A549 (cell line): ENCODE measurements at regions not wholly inside any gene's neighbourhood (a gene's known extent, or its start where the extent isn't known, plus 50 kb on each side); places are given as distances from the start of the nearest gene placed in this dataset.

Experiments
- ATAC-seq, 2 experiments: fragments of 200-7000 bp in 1 of 2; fragments of >200 bp in 1 of 2; cut with Nextera tagmentation in 1 of 2; cut with Tn5 transposase in 1 of 2; 3 replicates each; pipeline versions ENCODE4 v1.8.0 to v1.9.1; 2018 to 2020; ENCODE audit warnings: mild to moderate bottlenecking in 1 of 2, moderate library complexity in 1 of 2
- CTCF ChIA-PET: fragments of 300-600 bp; sonication (Branson Sonifier 250); formaldehyde crosslinking; extraction: SDS; loops from one replicate; lab custom pipeline; 2021; ENCODE audit warnings: antibody characterized with exemption, inconsistent platforms; lab: Yijun Ruan, JAX
- POLR2A ChIA-PET: fragments of 350-600 bp; formaldehyde crosslinking; extraction: SDS; loops from one replicate; lab custom pipeline; 2021; ENCODE audit warnings: antibody characterized with exemption, inconsistent platforms; lab: Yijun Ruan, JAX
- DNase-seq, 2 experiments: peaks; one replicate each; pipeline versions ENCODE4 v3.0.0 to v3.0.0-alpha.2; 2011 to 2016; ENCODE audit warnings: low read depth in 1 of 2, low spot score in 1 of 2
- FAIRE-seq: peaks from 2 replicates; lab custom pipeline; 2011; peaks lifted over from hg19 to GRCh38; lab: Jason Lieb, UNC
- H3K27ac ChIP-seq, 2 experiments: fragments of >200 bp; sonication (Bioruptor Twin); formaldehyde crosslinking; 3 replicates each; pipeline ENCODE4 v1.5.1; 2016 to 2017
- H3K4me1 ChIP-seq: fragments of >200 bp; sonication (Bioruptor Twin); formaldehyde crosslinking; 3 replicates; pipeline ENCODE4 v1.6.1; 2016
- H3K4me2 ChIP-seq: fragments of >200 bp; sonication (Bioruptor Twin); formaldehyde crosslinking; 3 replicates; pipeline ENCODE4 v1.6.1; 2016
- H3K4me3 ChIP-seq: fragments of >200 bp; sonication (Bioruptor Twin); formaldehyde crosslinking; 3 replicates; pipeline ENCODE4 v1.5.1; 2016
- H3K9me3 ChIP-seq: fragments of >200 bp; sonication (Bioruptor Twin); formaldehyde crosslinking; 3 replicates; pipeline ENCODE4 v1.6.1; 2016
- CBX2 ChIP-seq: fragments of 200-600 bp; sonication (generic); IDR thresholded peaks from 2 replicates; pipeline ENCODE4 v1.6.1; 2016; ENCODE audit warnings: low read depth, mild to moderate bottlenecking, borderline replicate concordance
- FOSL2 ChIP-seq, 2 experiments: fragments of 450-650 bp in 1 of 2; fragments of >200 bp in 1 of 2; sonication (Bioruptor Twin) in 1 of 2; formaldehyde crosslinking; IDR thresholded peaks; 2 replicates each; pipeline versions ENCODE4 v1.5.0 to v1.6.1; 2016 to 2020; ENCODE audit warnings: mild to moderate bottlenecking in 1 of 2, moderate library complexity in 1 of 2
- MAFK ChIP-seq: fragments of 450-650 bp; IDR thresholded peaks from 2 replicates; pipeline ENCODE4 v1.6.1; 2014; ENCODE audit not compliant: partially characterized antibody
- MYC ChIP-seq: IDR thresholded peaks from 2 replicates; pipeline ENCODE4 v1.6.1; 2012; ENCODE audit warnings: mild to moderate bottlenecking, inconsistent platforms, low read length, improper control_type of control experiment, borderline replicate concordance
- PHF8 ChIP-seq: fragments of 200-600 bp; sonication (generic); IDR thresholded peaks from 2 replicates; pipeline ENCODE4 v1.6.1; 2016; ENCODE audit warnings: low read depth, mild to moderate bottlenecking, antibody characterized with exemption, moderate library complexity, borderline replicate concordance
- POLR2A ChIP-seq: IDR thresholded peaks from 2 replicates; pipeline ENCODE4 v1.6.1; 2012; ENCODE audit warnings: mild to moderate bottlenecking, low read length
- SMC3 ChIP-seq: fragments of >200 bp; sonication (Bioruptor Twin); formaldehyde crosslinking; IDR thresholded peaks from 3 replicates; pipeline ENCODE4 v1.6.1; 2018; ENCODE audit warnings: inconsistent platforms
- SREBF2 ChIP-seq: fragments of 450-650 bp; IDR thresholded peaks from 2 replicates; pipeline ENCODE4 v1.6.1; 2014; ENCODE audit warnings: mild to moderate bottlenecking, moderate library complexity
- ZFP36 ChIP-seq: fragments of 450-650 bp; IDR thresholded peaks from 2 replicates; pipeline ENCODE4 v1.6.1; 2014; ENCODE audit warnings: borderline replicate concordance; ENCODE audit not compliant: partially characterized antibody
- ZSCAN20 ChIP-seq: fragments of 250-450 bp; sonication (Bioruptor Pico); IDR thresholded peaks from 2 replicates; pipeline ENCODE4 v1.8.0; 2022; ENCODE audit warnings: mild to moderate bottlenecking, moderate library complexity
- WGBS: methylation state at CpG from one replicate; pipeline ENCODE4 v1.1.6; 2017; ENCODE audit errors: missing lambda C conversion rate; 5-methylcytosine and 5-hydroxymethylcytosine counted together
- TF ChIP-seq, protein P1 (sequence below): fragments of 450-650 bp; IDR thresholded peaks from 2 replicates; pipeline ENCODE4 v1.6.1; 2014; ENCODE audit warnings: antibody characterized with exemption
- TF ChIP-seq, protein P2 (sequence below): IDR thresholded peaks from 2 replicates; pipeline ENCODE4 v1.6.1; 2012; ENCODE audit warnings: low read depth, borderline replicate concordance
- TF ChIP-seq, protein P3 (sequence below): fragments of 250-450 bp; sonication (Bioruptor Pico); IDR thresholded peaks from 2 replicates; pipeline ENCODE4 v1.5.0; 2021; ENCODE audit warnings: mild to moderate bottlenecking, moderate library complexity, borderline replicate concordance
- TF ChIP-seq, protein P4 (sequence below): fragments of 150-350 bp; IDR thresholded peaks from 2 replicates; pipeline ENCODE4 v1.6.1; 2014; ENCODE audit warnings: low read depth, mild to moderate bottlenecking, low read length
- TF ChIP-seq, protein P5 (sequence below): fragments of 250-450 bp; sonication (Bioruptor Pico); IDR thresholded peaks from 2 replicates; pipeline ENCODE4 v1.5.0; 2020; ENCODE audit warnings: low read depth, mild to moderate bottlenecking, moderate library complexity
- TF ChIP-seq, protein P6 (sequence below): fragments of >200 bp; sonication (Bioruptor Twin); formaldehyde crosslinking; IDR thresholded peaks from 3 replicates; pipeline ENCODE4 v1.5.1; 2016

DNA sequence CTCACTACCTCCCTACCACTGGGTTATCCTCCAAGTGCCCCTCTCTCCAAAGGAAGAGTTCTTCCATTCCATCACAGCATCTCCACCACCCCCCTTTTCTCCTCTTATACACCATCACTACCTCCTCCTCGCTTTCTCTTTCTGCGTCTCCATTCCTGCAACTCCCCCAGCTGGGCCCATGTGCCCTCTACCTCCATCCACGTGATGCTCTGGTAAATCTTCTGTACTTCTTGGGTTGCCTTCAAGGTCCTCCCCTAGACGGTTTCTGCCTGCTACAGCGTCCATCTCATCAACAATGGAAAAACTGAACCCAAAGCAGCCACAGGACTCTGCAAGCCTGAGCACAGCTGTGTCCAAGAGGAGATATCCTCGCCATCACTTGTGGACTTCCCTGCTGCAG is 129.5 kb upstream of the SLCO3A1 start (continued):
- TF ChIP-seq, protein P1, sequence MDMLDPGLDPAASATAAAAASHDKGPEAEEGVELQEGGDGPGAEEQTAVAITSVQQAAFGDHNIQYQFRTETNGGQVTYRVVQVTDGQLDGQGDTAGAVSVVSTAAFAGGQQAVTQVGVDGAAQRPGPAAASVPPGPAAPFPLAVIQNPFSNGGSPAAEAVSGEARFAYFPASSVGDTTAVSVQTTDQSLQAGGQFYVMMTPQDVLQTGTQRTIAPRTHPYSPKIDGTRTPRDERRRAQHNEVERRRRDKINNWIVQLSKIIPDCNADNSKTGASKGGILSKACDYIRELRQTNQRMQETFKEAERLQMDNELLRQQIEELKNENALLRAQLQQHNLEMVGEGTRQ: no peak
- TF ChIP-seq, protein P2, sequence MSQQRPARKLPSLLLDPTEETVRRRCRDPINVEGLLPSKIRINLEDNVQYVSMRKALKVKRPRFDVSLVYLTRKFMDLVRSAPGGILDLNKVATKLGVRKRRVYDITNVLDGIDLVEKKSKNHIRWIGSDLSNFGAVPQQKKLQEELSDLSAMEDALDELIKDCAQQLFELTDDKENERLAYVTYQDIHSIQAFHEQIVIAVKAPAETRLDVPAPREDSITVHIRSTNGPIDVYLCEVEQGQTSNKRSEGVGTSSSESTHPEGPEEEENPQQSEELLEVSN: no peak
- TF ChIP-seq ZSCAN20 (CRISPR knock-in tag) (no peak), SREBF2 (no peak)
- TF ChIP-seq, protein P3, sequence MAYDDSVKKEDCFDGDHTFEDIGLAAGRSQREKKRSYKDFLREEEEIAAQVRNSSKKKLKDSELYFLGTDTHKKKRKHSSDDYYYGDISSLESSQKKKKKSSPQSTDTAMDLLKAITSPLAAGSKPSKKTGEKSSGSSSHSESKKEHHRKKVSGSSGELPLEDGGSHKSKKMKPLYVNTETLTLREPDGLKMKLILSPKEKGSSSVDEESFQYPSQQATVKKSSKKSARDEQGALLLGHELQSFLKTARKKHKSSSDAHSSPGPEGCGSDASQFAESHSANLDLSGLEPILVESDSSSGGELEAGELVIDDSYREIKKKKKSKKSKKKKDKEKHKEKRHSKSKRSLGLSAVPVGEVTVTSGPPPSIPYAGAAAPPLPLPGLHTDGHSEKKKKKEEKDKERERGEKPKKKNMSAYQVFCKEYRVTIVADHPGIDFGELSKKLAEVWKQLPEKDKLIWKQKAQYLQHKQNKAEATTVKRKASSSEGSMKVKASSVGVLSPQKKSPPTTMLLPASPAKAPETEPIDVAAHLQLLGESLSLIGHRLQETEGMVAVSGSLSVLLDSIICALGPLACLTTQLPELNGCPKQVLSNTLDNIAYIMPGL (CRISPR knock-in tag): no peak
- TF ChIP-seq, all 56 proteins: peak for 0

DNA sequence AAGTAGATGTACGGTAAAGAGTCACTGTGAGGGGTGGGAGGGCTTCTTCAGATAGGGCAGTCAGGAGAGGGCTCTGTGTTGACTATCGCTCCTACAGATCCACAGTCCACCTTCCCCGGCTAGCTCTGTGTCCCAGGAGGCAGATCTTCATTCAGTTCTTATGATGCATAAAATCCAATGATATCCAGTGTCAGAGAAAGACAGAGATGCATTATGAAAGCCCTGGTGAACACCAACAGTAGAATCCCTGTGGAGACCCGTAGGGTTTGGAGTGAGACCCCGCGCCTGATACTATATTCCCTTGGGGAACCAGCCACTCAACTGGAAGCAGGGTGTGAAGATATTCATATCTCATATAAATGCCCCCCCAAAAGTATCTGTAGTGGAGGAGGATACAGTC is 119.8 kb upstream of the SLCO3A1 start:
- ATAC-seq: no peak
- DNase-seq: no peak
- TF ChIP-seq, protein P4, sequence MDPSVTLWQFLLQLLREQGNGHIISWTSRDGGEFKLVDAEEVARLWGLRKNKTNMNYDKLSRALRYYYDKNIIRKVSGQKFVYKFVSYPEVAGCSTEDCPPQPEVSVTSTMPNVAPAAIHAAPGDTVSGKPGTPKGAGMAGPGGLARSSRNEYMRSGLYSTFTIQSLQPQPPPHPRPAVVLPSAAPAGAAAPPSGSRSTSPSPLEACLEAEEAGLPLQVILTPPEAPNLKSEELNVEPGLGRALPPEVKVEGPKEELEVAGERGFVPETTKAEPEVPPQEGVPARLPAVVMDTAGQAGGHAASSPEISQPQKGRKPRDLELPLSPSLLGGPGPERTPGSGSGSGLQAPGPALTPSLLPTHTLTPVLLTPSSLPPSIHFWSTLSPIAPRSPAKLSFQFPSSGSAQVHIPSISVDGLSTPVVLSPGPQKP: no peak
- no peak for TF ChIP-seq CBX2
- no peak for TF ChIP-seq SMC3
- TF ChIP-seq, protein P5, sequence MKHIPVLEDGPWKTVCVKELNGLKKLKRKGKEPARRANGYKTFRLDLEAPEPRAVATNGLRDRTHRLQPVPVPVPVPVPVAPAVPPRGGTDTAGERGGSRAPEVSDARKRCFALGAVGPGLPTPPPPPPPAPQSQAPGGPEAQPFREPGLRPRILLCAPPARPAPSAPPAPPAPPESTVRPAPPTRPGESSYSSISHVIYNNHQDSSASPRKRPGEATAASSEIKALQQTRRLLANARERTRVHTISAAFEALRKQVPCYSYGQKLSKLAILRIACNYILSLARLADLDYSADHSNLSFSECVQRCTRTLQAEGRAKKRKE (CRISPR knock-in tag): no peak
- TF ChIP-seq, protein P6, sequence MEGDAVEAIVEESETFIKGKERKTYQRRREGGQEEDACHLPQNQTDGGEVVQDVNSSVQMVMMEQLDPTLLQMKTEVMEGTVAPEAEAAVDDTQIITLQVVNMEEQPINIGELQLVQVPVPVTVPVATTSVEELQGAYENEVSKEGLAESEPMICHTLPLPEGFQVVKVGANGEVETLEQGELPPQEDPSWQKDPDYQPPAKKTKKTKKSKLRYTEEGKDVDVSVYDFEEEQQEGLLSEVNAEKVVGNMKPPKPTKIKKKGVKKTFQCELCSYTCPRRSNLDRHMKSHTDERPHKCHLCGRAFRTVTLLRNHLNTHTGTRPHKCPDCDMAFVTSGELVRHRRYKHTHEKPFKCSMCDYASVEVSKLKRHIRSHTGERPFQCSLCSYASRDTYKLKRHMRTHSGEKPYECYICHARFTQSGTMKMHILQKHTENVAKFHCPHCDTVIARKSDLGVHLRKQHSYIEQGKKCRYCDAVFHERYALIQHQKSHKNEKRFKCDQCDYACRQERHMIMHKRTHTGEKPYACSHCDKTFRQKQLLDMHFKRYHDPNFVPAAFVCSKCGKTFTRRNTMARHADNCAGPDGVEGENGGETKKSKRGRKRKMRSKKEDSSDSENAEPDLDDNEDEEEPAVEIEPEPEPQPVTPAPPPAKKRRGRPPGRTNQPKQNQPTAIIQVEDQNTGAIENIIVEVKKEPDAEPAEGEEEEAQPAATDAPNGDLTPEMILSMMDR: no peak
- no peak for TF ChIP-seq POLR2A
- TF ChIP-seq, protein P2: no peak
- no peak for TF ChIP-seq ZFP36
- POLR2A ChIA-PET: no interaction called here
- Histone ChIP-seq H3K4me3 (no peak overlapping the region), H3K27ac (no peak overlapping the region), H3K9me3 (no peaks in the 10 kb centered on the region), H3K4me2 (no peak overlapping the region), H3K4me1 (no peaks in the 10 kb centered on the region)
- FAIRE-seq: no peak
- CTCF ChIA-PET: interaction anchor here (1.2 kb wide), 1 partner anchor 678 kb away, joined by 3 read pairs; no protein-coding TSS in a partner anchor
- WGBS: 21% methylated on average over 6 of the region's 6 CpGs

DNA sequence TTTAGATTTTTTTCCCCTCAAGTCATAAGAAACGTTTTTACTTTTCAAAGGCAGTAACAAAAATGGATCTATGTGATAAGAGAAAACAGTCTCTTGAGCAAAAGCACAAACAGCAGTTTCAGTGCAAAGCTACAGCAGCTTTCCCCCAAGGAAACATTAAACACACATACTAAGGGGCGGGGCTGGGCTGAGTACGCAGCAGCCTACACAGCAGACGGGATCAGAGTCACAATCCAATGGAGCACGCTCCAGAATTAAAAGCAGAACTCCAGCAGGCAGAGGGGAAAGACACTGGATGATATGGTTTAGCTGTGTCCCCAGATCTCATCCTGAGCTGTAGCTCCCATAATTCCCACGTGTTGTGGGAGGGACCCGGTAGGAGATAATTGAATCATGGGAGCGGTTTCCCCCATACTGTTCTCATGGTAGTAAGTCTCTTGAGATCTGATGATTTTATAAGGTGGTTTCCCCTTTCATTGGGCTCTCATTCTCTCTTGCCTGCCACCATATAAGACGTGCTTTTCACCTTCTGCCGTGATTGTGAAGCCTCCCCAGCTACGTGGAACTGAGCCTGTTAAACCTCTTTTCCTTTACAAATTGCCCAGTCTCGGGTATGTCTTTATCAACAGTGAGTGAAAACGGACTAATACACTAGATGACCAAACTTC is 116.2 kb upstream of the SLCO3A1 start:
- WGBS: 8% methylated on average over 13 of the region's 13 CpGs
- no peaks in the 10 kb centered on the region for H3K4me1 ChIP-seq
- ChIA-PET POLR2A (no interaction called here), CTCF (no interaction called here)
- FAIRE-seq (no peak), ATAC-seq (no peak; a peak in 1 of 6 replicates), DNase-seq (no peak)
- no peak overlapping the region; the same call in 2 of the 3 replicates for H3K4me3 ChIP-seq
- H3K4me2 ChIP-seq: peak overlapping the region; percentile 44
- no peaks in the 10 kb centered on the region for H3K9me3 ChIP-seq
- H3K27ac ChIP-seq: no peak overlapping the region
- no peak for TF ChIP-seq FOSL2 (IDR thresholded peaks at IDR 0.05)
- no peak for TF ChIP-seq FOSL2 (CRISPR knock-in tag; IDR thresholded peaks at IDR 0.05)
- no peak for TF ChIP-seq MAFK
- TF ChIP-seq, protein P1: no peak
- no peak for TF ChIP-seq ZSCAN20 (CRISPR knock-in tag)
- no peak for TF ChIP-seq MYC
- TF ChIP-seq PHF8: no peak
